Astrocyte (in vitro differentiated cells and primary cell): ENCODE measurements at regions not wholly inside any gene's neighbourhood (a gene's known extent, or its start where the extent isn't known, plus 50 kb on each side); places are given as distances from the start of the nearest gene placed in this dataset.

Source experiments
- DNase-seq: peaks from one replicate; pipeline ENCODE4 v3.0.0-alpha.2; 2010; ENCODE audit warnings: low read depth
- FAIRE-seq: peaks from 2 replicates; lab custom pipeline; 2011; peaks lifted over from hg19 to GRCh38; lab: Jason Lieb, UNC
- H2AFZ ChIP-seq: 2 replicates; pipeline ENCODE4 v1.6.0; 2012; ENCODE audit warnings: low read depth, low read length, inconsistent platforms
- H3K27ac ChIP-seq: 2 replicates; pipeline ENCODE4 v1.5.1; 2011; ENCODE audit warnings: low read depth, low read length, inconsistent platforms
- H3K27me3 ChIP-seq: 2 replicates; pipeline ENCODE4 v1.6.0; 2011; ENCODE audit warnings: low read length, inconsistent platforms; ENCODE audit not compliant: insufficient read depth
- H3K36me3 ChIP-seq: 2 replicates; pipeline ENCODE4 v1.5.1; 2011; ENCODE audit warnings: low read length, inconsistent platforms; ENCODE audit not compliant: insufficient read depth
- H3K4me1 ChIP-seq: 2 replicates; pipeline ENCODE4 v1.5.1; 2011; ENCODE audit warnings: low read length, inconsistent platforms; ENCODE audit not compliant: insufficient read depth
- H3K4me2 ChIP-seq: 2 replicates; pipeline ENCODE4 v1.6.0; 2012; ENCODE audit warnings: low read length, inconsistent platforms
- H3K4me3 ChIP-seq: 2 replicates; pipeline ENCODE4 v1.5.1; 2011; ENCODE audit warnings: low read depth, mild to moderate bottlenecking, low read length, inconsistent platforms; ENCODE audit not compliant: insufficient read depth
- H3K79me2 ChIP-seq: 2 replicates; pipeline ENCODE4 v1.6.0; 2012; ENCODE audit warnings: mild to moderate bottlenecking, low read length, inconsistent platforms; ENCODE audit not compliant: insufficient read depth
- H3K9ac ChIP-seq: 2 replicates; pipeline ENCODE4 v1.6.0; 2012; ENCODE audit warnings: mild to moderate bottlenecking, low read length, inconsistent platforms
- H3K9me3 ChIP-seq: 2 replicates; pipeline ENCODE4 v1.5.1; 2012; ENCODE audit warnings: low read depth, mild to moderate bottlenecking, low read length, inconsistent platforms; ENCODE audit not compliant: insufficient read depth
- H4K20me1 ChIP-seq: 2 replicates; pipeline ENCODE4 v1.6.0; 2012; ENCODE audit warnings: low read length, inconsistent platforms; ENCODE audit not compliant: insufficient read depth
- H3K27ac Mint-ChIP-seq: one replicate; pipeline ENCODE4 v1.8.0; 2021; ENCODE audit warnings: mild to moderate bottlenecking, mixed read lengths; ENCODE audit not compliant: unreplicated experiment
- H3K27me3 Mint-ChIP-seq: one replicate; pipeline ENCODE4 v1.8.0; 2021; ENCODE audit warnings: low read depth, mixed read lengths; ENCODE audit not compliant: unreplicated experiment
- H3K36me3 Mint-ChIP-seq: one replicate; pipeline ENCODE4 v1.8.0; 2021; ENCODE audit warnings: low read depth, mixed read lengths; ENCODE audit not compliant: unreplicated experiment
- H3K4me1 Mint-ChIP-seq: one replicate; pipeline ENCODE4 v1.8.0; 2021; ENCODE audit warnings: low read depth, mixed read lengths; ENCODE audit not compliant: unreplicated experiment
- H3K4me3 Mint-ChIP-seq: one replicate; pipeline ENCODE4 v1.8.0; 2021; ENCODE audit warnings: mild to moderate bottlenecking, moderate library complexity, mixed read lengths; ENCODE audit not compliant: unreplicated experiment
- H3K9me3 Mint-ChIP-seq: one replicate; pipeline ENCODE4 v1.8.0; 2021; ENCODE audit warnings: mild to moderate bottlenecking, mixed read lengths; ENCODE audit not compliant: unreplicated experiment
- EZH2 ChIP-seq: IDR thresholded peaks from 2 replicates; pipeline ENCODE4 v1.6.1; 2012; ENCODE audit warnings: mild to moderate bottlenecking, low read length, inconsistent platforms; ENCODE audit not compliant: insufficient read depth
- TF ChIP-seq, protein P1 (sequence below): IDR thresholded peaks from 2 replicates; pipeline ENCODE4 v1.5.1; 2011; ENCODE audit warnings: low read depth, mild to moderate bottlenecking, inconsistent platforms, low read length, moderate library complexity; ENCODE audit not compliant: insufficient read depth

DNA sequence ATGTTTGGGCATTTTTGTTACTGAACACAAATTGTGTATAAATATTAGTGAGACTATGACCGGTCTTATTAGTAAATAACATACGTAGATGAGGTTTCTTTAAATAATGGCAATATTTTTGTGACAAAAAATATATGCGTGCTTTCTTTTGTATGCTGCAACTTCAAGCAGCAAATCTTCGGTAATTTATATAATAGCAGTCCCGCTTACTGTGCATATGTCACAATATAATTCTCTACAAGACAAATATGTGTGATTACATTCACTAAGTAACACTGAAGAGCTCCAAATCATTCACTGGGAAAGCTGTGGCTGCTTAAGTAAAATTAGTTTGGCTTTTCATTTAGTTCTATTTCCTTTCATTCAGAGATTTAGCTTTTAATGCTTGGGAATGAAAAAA lies 376.0 kb downstream of the CYLC2 start:
- Histone ChIP-seq H3K36me3 (no peaks in the 10 kb centered on the region), H3K4me1 (no peaks in the 10 kb centered on the region), H3K27ac (no peak overlapping the region), H3K4me2 (no peak overlapping the region), H3K9me3 (no peaks in the 10 kb centered on the region), H4K20me1 (no peaks in the 10 kb centered on the region), H3K4me3 (no peak overlapping the region), H3K27me3 (no peaks in the 10 kb centered on the region), H3K9ac (no peak overlapping the region), H3K79me2 (no peaks in the 10 kb centered on the region), H2AFZ (no peak overlapping the region)
- FAIRE-seq (no peak), DNase-seq (no peak)
- no peak overlapping the region for H3K4me3 Mint-ChIP-seq
- H3K27ac Mint-ChIP-seq = no peak overlapping the region
- no peaks in the 10 kb centered on the region for H3K4me1 Mint-ChIP-seq
- H3K36me3 Mint-ChIP-seq = no peaks in the 10 kb centered on the region
- TF ChIP-seq, protein P1, sequence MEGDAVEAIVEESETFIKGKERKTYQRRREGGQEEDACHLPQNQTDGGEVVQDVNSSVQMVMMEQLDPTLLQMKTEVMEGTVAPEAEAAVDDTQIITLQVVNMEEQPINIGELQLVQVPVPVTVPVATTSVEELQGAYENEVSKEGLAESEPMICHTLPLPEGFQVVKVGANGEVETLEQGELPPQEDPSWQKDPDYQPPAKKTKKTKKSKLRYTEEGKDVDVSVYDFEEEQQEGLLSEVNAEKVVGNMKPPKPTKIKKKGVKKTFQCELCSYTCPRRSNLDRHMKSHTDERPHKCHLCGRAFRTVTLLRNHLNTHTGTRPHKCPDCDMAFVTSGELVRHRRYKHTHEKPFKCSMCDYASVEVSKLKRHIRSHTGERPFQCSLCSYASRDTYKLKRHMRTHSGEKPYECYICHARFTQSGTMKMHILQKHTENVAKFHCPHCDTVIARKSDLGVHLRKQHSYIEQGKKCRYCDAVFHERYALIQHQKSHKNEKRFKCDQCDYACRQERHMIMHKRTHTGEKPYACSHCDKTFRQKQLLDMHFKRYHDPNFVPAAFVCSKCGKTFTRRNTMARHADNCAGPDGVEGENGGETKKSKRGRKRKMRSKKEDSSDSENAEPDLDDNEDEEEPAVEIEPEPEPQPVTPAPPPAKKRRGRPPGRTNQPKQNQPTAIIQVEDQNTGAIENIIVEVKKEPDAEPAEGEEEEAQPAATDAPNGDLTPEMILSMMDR = no peak
- TF ChIP-seq EZH2 = no peak
- H3K27me3 Mint-ChIP-seq = no peaks in the 10 kb centered on the region
- H3K9me3 Mint-ChIP-seq = no peaks in the 10 kb centered on the region

DNA sequence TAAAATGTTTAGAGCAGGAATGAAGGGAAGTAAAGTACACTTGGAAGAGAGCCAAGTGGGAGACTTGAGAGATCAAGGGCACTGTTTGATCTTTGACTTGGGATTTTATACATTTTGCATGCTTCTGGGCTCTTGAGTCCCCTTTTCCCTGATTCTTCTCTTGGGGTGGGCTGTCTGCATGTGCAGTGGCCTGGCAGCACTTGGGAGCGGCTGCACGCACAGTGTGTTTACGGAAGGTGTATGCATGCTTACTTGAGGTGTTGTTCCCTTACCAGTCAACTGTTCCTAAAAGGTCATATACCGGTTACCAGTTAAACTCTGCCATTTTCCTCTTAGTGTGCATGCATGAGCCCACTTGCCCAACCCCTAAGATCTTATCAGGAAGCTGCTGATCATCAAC lies 377.7 kb downstream of the CYLC2 start:
- H3K27ac ChIP-seq = no peak overlapping the region
- no peaks in the 10 kb centered on the region for H3K27me3 ChIP-seq
- no peak for TF ChIP-seq EZH2
- TF ChIP-seq, protein P1 = no peak
- no peak overlapping the region for H3K9ac ChIP-seq
- H3K36me3 ChIP-seq = no peaks in the 10 kb centered on the region
- FAIRE-seq (no peak), DNase-seq (no peak)
- Mint-ChIP-seq H3K27ac (no peak overlapping the region), H3K4me1 (no peaks in the 10 kb centered on the region), H3K27me3 (no peaks in the 10 kb centered on the region), H3K4me3 (no peak overlapping the region), H3K36me3 (no peaks in the 10 kb centered on the region), H3K9me3 (peaks cover 2% of the 10 kb centered on the region)
- no peak overlapping the region for H3K4me3 ChIP-seq
- H3K4me2 ChIP-seq = no peak overlapping the region
- H4K20me1 ChIP-seq = no peaks in the 10 kb centered on the region
- H3K4me1 ChIP-seq = no peaks in the 10 kb centered on the region
- no peaks in the 10 kb centered on the region for H3K9me3 ChIP-seq
- H3K79me2 ChIP-seq = no peaks in the 10 kb centered on the region
- H2AFZ ChIP-seq = no peak overlapping the region

DNA sequence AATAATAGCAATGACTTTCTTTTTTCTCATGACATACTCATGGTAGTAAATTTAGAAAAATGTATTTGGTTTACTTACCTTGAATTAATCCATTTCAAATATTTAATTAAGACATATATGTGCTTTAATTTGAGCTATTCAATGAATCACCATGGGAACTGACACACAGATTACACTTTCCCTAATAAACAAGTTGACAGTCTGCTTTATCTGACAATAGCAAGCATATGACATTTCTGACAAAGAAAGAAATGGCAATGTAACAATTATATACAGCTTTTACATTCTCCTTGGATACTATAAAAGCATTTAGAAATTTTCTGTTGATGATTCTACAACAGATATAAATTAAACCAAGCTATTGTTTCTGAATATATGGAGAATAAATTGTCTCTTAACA lies 382.5 kb downstream of the CYLC2 start:
- Histone ChIP-seq H4K20me1 (no peaks in the 10 kb centered on the region), H3K4me2 (no peak overlapping the region), H3K9ac (no peak overlapping the region), H3K4me3 (no peak overlapping the region), H3K27ac (no peak overlapping the region), H2AFZ (no peak overlapping the region), H3K79me2 (no peaks in the 10 kb centered on the region), H3K36me3 (no peaks in the 10 kb centered on the region), H3K27me3 (no peaks in the 10 kb centered on the region), H3K9me3 (no peaks in the 10 kb centered on the region), H3K4me1 (no peaks in the 10 kb centered on the region)
- no peaks in the 10 kb centered on the region for H3K4me1 Mint-ChIP-seq
- TF ChIP-seq EZH2 = no peak
- TF ChIP-seq, protein P1 = no peak
- H3K36me3 Mint-ChIP-seq = no peaks in the 10 kb centered on the region
- H3K27ac Mint-ChIP-seq = no peak overlapping the region
- FAIRE-seq (no peak), DNase-seq (no peak)
- peaks cover 2% of the 10 kb centered on the region for H3K9me3 Mint-ChIP-seq
- no peaks in the 10 kb centered on the region for H3K27me3 Mint-ChIP-seq
- H3K4me3 Mint-ChIP-seq = no peak overlapping the region
